NT2/D1 (cell line): ENCODE measurements at regions not wholly inside any gene's neighbourhood (a gene's known extent, or its start where the extent isn't known, plus 50 kb on each side); places are given as distances from the start of the nearest gene placed in this dataset.
"Not testable (repeated sequence)": the region's sequence is repeated elsewhere in the genome, so short reads cannot be mapped to it uniquely, and the experiment has no call there.

Experiments
- YY1 ChIP-seq: IDR thresholded peaks from 2 replicates; pipeline ENCODE4 v1.6.1; 2011; ENCODE audit not compliant: insufficient read length, insufficient read depth
- ZNF274 ChIP-seq: IDR thresholded peaks from 2 replicates; pipeline ENCODE4 v1.6.1; 2011; ENCODE audit warnings: mild to moderate bottlenecking, low read depth, low read length

DNA sequence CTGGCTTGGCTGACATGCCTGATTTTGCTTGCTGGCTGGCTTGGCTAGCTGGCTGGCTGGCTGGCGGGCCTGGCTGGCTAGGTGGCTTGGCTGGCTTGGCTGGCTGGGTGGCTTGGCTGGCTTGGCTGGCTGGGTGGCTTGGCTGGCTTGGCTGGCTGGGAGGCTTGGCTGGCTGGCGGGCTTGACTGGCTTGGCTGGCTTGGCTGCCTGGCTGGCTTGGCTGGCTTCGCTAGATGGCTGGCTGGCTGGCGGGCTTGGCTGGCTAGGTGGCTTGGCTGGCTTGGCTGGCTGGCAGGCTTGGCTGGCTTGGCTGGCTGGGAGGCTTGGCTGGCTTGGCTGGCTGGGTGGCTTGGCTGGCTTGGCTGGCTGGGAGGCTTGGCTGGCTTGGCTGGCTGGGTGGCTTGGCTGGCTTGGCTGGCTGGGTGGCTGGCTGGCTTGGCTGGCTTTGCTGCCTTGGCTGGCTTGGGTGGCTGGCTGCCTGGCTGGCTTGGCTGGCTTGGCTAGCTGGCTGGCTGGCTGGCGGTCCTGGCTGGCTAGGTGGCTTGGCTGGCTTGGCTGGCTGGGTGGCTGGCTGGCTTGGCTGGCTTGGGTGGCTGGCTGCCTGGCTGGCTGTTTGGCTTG is 2827.0 kb downstream of the RPIA start:
- not testable (repeated sequence) for TF ChIP-seq ZNF274, YY1
